Posterior vena cava (tissue), 2 donors: ENCODE measurements at regions not wholly inside any gene's neighbourhood (a gene's known extent, or its start where the extent isn't known, plus 50 kb on each side); places are given as distances from the start of the nearest gene placed in this dataset.
"Not testable (repeated sequence)": the region's sequence is repeated elsewhere in the genome, so short reads cannot be mapped to it uniquely, and the experiment has no call there.

ENCODE experiments used
- DNase-seq: peaks from one replicate; pipeline ENCODE4 v3.0.0-alpha.2; 2020; ENCODE audit warnings: low spot score
- intact Hi-C, 2 donors: fragments of 100-400 bp; cut with DNase I; formaldehyde crosslinking; loops; one replicate each; pipeline versions ENCODE4 v1.14.1 to v1.14.2; 2022 to 2023
- donor health status: DM: yes; HTN: yes; CAD: no.
- donor health status: DM: yes; HTN: yes; CAD: no.

- no peak for DNase-seq
- intact Hi-C loops = no loop called here
Measured at GRCh38 chr2:179336782-179337534, 72.3 kb upstream of the SESTD1 start.

DNA sequence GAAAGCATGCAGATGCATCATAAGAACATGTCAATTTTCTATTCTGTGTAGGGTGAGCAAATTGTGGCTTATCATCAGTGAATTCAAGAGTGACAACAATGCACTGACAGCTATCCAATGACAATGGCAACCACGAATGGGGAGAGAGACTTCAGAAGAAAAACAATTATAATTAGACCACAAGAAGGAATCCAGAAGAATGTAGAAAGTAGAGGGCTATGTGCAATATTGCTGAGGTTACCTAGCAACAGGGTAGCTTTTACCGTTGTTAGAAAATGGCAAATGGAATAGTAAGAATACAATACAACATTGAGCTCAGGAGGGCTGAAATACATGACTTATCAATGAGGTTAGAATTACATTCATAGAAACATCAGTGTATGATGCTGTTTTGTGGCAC, 71.1 kb upstream of the SESTD1 start:
- no peak for DNase-seq
- intact Hi-C loops = no loop called here

GRCh38 chr2:179332903-179333302, 68.3 kb upstream of the SESTD1 start:
- intact Hi-C loops = no loop called here

GRCh38 chr2:179331061-179331460, 66.4 kb upstream of the SESTD1 start:
- no peak for DNase-seq
- intact Hi-C loops = no loop called here

More at GRCh38 chr2:179332903-179333302, 68.3 kb upstream of the SESTD1 start:
- DNase-seq = no peak

- intact Hi-C loops = no loop called here
- no peak for DNase-seq
Measured at GRCh38 chr2:179322289-179322688, 57.7 kb upstream of the SESTD1 start.

DNA sequence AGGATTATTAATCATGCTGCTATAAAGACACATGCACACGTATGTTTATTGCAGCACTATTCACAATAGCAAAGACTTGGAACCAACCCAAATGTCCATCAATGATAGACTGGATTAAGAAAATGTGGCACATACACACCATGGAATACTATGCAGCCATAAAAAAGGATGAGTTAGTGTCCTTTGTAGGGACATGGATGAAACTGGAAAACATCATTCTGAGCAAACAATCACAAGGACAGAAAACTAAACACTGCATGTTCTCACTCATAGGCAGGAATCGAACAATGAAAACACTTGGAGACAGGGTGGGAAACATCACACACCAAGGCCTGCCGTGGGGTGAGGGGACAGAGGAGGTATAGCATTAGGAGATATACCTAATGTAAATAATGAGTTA, 56.4 kb upstream of the SESTD1 start:
- intact Hi-C loops, DNase-seq: not testable (repeated sequence)

DNA sequence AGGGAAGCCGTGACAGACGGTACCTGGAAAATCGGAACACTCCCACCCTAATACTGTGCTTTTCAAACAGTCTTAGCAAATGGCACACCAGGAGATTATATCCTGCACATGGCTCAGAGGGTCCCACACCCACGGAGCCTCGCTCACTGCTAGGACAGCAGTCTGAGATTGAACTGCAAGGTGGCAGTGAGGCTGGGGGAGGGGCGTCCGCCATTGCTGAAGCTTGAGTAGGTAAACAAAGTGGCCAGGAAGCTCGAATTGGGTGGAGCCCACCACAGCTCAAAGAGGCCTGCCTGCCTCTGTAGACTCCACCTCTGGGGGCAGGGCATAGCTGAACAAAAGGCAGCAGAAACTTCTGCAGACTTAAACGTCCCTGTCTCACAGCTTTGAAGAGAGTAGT, 50.1 kb upstream of the SESTD1 start:
- DNase-seq, intact Hi-C loops: not testable (repeated sequence)
